ENCODE measurements at regions not wholly inside any gene's neighbourhood (a gene's known extent, or its start where the extent isn't known, plus 50 kb on each side); places are given as distances from the start of the nearest gene placed in this dataset.
"Not testable (repeated sequence)": the region's sequence is repeated elsewhere in the genome, so short reads cannot be mapped to it uniquely, and the experiment has no call there.

GRCh38 chr1:69082312-69082711, 485.4 kb upstream of the LRRC7 start:
- Histone ChIP-seq H4K20me1 (ENCODE audit: insufficient read depth) (no peaks in the 10 kb centered on the region), H3K27me3 (replicated peaks; ENCODE audit: insufficient read depth) (no peaks in the 10 kb centered on the region), H3K4me2 (ENCODE audit: unreplicated experiment) (no peak overlapping the region), H3K9me2 (ENCODE audit: insufficient read depth) (no peaks in the 10 kb centered on the region), H3K27ac (no peak overlapping the region), H3K4me3 (no peak overlapping the region), H3K36me3 (ENCODE audit: low read depth) (no peaks in the 10 kb centered on the region), H3K4me1 (ENCODE audit: insufficient read depth) (no peaks in the 10 kb centered on the region), H3K79me2 (ENCODE audit: insufficient read depth) (no peaks in the 10 kb centered on the region), H3K9ac (no peak overlapping the region), H3F3A (ENCODE audit: insufficient read depth) (no peaks in the 10 kb centered on the region), H2AFZ (no peak overlapping the region), H3K9me3 (ENCODE audit: low read depth) (no peaks in the 10 kb centered on the region)
- DNase-seq = no peak
- WGBS, 2 experiments (ENCODE audit: low coverage in 1 of 2, low lambda C conversion rate in 2 of 2, missing lambda C conversion rate in 2 of 2) = 14 to 15% methylated on average over 4 of the region's 4 CpGs
- TF ChIP-seq EZH2 (IDR thresholded peaks at IDR 0.05; ENCODE audit: insufficient read depth, poor library complexity, severe bottlenecking) (no peak), EZH2phosphoT487 (IDR thresholded peaks at IDR 0.05; ENCODE audit: insufficient read depth, low read depth) (no peak)
- in situ Hi-C loops (cut with MboI) = no loop called here

- DNase-seq = no peak
- no peak for TF ChIP-seq EZH2 (IDR thresholded peaks at IDR 0.05; ENCODE audit: insufficient read depth, poor library complexity, severe bottlenecking)
- no peak for TF ChIP-seq EZH2phosphoT487 (IDR thresholded peaks at IDR 0.05; ENCODE audit: insufficient read depth, low read depth)
- Histone ChIP-seq H3K9ac (no peak overlapping the region), H2AFZ (no peak overlapping the region), H4K20me1 (ENCODE audit: insufficient read depth) (no peaks in the 10 kb centered on the region), H3K27ac (no peak overlapping the region), H3K4me1 (ENCODE audit: insufficient read depth) (no peaks in the 10 kb centered on the region), H3K9me2 (ENCODE audit: insufficient read depth) (no peaks in the 10 kb centered on the region), H3K4me2 (ENCODE audit: unreplicated experiment) (no peak overlapping the region), H3K79me2 (ENCODE audit: insufficient read depth) (no peaks in the 10 kb centered on the region), H3K27me3 (replicated peaks; ENCODE audit: insufficient read depth) (no peaks in the 10 kb centered on the region), H3K4me3 (no peak overlapping the region), H3F3A (ENCODE audit: insufficient read depth) (no peaks in the 10 kb centered on the region), H3K9me3 (ENCODE audit: low read depth) (no peaks in the 10 kb centered on the region), H3K36me3 (ENCODE audit: low read depth) (no peaks in the 10 kb centered on the region)
- in situ Hi-C loops (cut with MboI) = no loop called here
Observed at GRCh38 chr1:69086148-69086547, 481.6 kb upstream of the LRRC7 start.

- no peaks in the 10 kb centered on the region for H4K20me1 ChIP-seq (ENCODE audit: insufficient read depth)
- no peaks in the 10 kb centered on the region for H3K4me1 ChIP-seq (ENCODE audit: insufficient read depth)
- no peak for TF ChIP-seq EZH2 (IDR thresholded peaks at IDR 0.05; ENCODE audit: insufficient read depth, poor library complexity, severe bottlenecking)
- TF ChIP-seq EZH2phosphoT487 (IDR thresholded peaks at IDR 0.05; ENCODE audit: insufficient read depth, low read depth) = no peak
- DNase-seq = no peak
- H3K79me2 ChIP-seq (ENCODE audit: insufficient read depth) = no peaks in the 10 kb centered on the region
- in situ Hi-C loops (cut with MboI) = no loop called here
- no peaks in the 10 kb centered on the region for H3K9me2 ChIP-seq (ENCODE audit: insufficient read depth)
- no peak overlapping the region for H2AFZ ChIP-seq
- no peaks in the 10 kb centered on the region for H3F3A ChIP-seq (ENCODE audit: insufficient read depth)
- H3K4me3 ChIP-seq = no peak overlapping the region
- no peaks in the 10 kb centered on the region for H3K27me3 ChIP-seq (replicated peaks; ENCODE audit: insufficient read depth)
- H3K4me2 ChIP-seq (ENCODE audit: unreplicated experiment) = no peak overlapping the region
- no peaks in the 10 kb centered on the region for H3K9me3 ChIP-seq (ENCODE audit: low read depth)
- no peaks in the 10 kb centered on the region for H3K36me3 ChIP-seq (ENCODE audit: low read depth)
- H3K27ac ChIP-seq = no peak overlapping the region
- 46 to 64% methylated on average over 1 of the region's 1 CpG for WGBS, 2 experiments (ENCODE audit: low coverage in 1 of 2, low lambda C conversion rate in 2 of 2, missing lambda C conversion rate in 2 of 2)
- no peak overlapping the region for H3K9ac ChIP-seq
Observed at GRCh38 chr1:69088571-69088970, 479.2 kb upstream of the LRRC7 start.

DNA sequence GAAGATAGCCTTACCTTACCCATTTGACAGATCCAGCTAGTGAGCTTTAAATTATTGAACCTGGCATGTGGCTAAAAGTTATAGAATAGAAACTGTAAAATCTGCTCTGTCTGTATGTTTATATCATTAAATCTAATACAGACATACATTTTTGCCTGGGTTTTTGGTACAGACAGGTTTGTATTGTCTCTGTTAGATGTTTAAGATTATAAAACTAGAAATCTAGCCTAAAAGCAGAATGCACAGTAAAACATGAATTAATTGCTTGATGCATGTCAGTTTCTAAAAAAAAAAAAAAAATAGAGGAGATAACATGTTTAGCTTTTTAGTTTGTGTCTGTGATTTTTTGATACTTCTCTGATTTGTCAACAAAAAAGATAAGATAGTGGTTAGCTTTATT, 477.6 kb upstream of the LRRC7 start:
- Histone ChIP-seq H3K27ac (no peak overlapping the region), H3F3A (ENCODE audit: insufficient read depth) (no peaks in the 10 kb centered on the region), H3K9me3 (ENCODE audit: low read depth) (no peaks in the 10 kb centered on the region), H3K36me3 (ENCODE audit: low read depth) (no peaks in the 10 kb centered on the region), H3K9ac (no peak overlapping the region), H3K4me3 (no peak overlapping the region), H3K4me1 (ENCODE audit: insufficient read depth) (no peaks in the 10 kb centered on the region), H3K27me3 (replicated peaks; ENCODE audit: insufficient read depth) (no peaks in the 10 kb centered on the region), H2AFZ (no peak overlapping the region), H3K4me2 (ENCODE audit: unreplicated experiment) (no peak overlapping the region), H3K9me2 (ENCODE audit: insufficient read depth) (no peaks in the 10 kb centered on the region), H4K20me1 (ENCODE audit: insufficient read depth) (no peaks in the 10 kb centered on the region), H3K79me2 (ENCODE audit: insufficient read depth) (no peaks in the 10 kb centered on the region)
- no peak for DNase-seq
- no peak for TF ChIP-seq EZH2phosphoT487 (IDR thresholded peaks at IDR 0.05; ENCODE audit: insufficient read depth, low read depth)
- no peak for TF ChIP-seq EZH2 (IDR thresholded peaks at IDR 0.05; ENCODE audit: insufficient read depth, poor library complexity, severe bottlenecking)
- in situ Hi-C loops (cut with MboI) = no loop called here

DNA sequence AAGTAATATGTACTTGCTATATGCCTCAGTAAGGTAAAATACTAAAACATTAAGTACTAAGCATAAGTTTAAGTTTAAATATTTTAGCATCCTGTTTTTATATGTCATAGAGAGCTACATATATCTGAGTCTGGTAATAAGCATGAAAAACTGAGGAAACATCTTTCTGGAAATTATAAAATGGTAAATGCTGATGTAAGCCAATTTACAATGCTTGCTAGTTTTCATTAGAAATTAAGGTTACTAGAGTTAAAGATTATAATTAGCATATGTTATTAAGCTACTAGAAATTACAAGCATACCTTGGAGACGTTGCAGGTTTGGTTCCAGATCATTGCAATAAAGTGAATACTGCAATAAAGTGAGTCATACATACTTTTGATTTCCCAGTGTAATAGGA, 477.0 kb upstream of the LRRC7 start:
- no peaks in the 10 kb centered on the region for H3F3A ChIP-seq (ENCODE audit: insufficient read depth)
- H3K9me2 ChIP-seq (ENCODE audit: insufficient read depth) = no peaks in the 10 kb centered on the region
- no peak for DNase-seq
- H3K36me3 ChIP-seq (ENCODE audit: low read depth) = no peaks in the 10 kb centered on the region
- H3K4me2 ChIP-seq (ENCODE audit: unreplicated experiment) = no peak overlapping the region
- H3K79me2 ChIP-seq (ENCODE audit: insufficient read depth) = no peaks in the 10 kb centered on the region
- no peaks in the 10 kb centered on the region for H3K4me1 ChIP-seq (ENCODE audit: insufficient read depth)
- H3K27me3 ChIP-seq (replicated peaks; ENCODE audit: insufficient read depth) = no peaks in the 10 kb centered on the region
- no peaks in the 10 kb centered on the region for H4K20me1 ChIP-seq (ENCODE audit: insufficient read depth)
- 10 to 12% methylated on average over 1 of the region's 1 CpG for WGBS, 2 experiments (ENCODE audit: low coverage in 1 of 2, low lambda C conversion rate in 2 of 2, missing lambda C conversion rate in 2 of 2)
- H3K4me3 ChIP-seq = no peak overlapping the region
- H3K9me3 ChIP-seq (ENCODE audit: low read depth) = no peaks in the 10 kb centered on the region
- H3K9ac ChIP-seq = no peak overlapping the region
- in situ Hi-C loops (cut with MboI) = no loop called here
- no peak for TF ChIP-seq EZH2 (IDR thresholded peaks at IDR 0.05; ENCODE audit: insufficient read depth, poor library complexity, severe bottlenecking)
- H3K27ac ChIP-seq = no peak overlapping the region
- no peak overlapping the region for H2AFZ ChIP-seq

DNA sequence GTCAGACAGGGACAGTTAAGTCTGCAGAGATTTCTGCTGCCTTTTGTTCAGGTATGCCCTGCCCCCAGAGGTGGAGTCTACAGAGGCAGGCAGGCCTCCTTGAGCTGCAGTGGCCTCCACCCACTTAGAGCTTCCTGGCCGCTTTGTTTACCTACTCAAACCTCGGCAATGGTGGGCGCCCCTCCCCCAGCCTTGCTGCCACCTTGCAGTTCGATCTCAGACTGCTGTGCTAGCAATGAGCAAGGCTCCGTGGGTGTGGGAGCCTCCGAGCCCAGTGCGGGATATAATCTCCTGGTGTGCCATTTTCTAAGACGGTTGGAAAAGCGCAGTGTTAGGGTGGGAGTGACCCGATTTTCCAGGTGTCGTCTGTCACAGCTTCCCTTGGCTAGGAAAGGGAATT, 465.7 kb upstream of the LRRC7 start:
- 46 to 52% methylated on average over 9 to 11 of the region's 11 CpGs for WGBS, 2 experiments (ENCODE audit: low coverage in 1 of 2, low lambda C conversion rate in 2 of 2, missing lambda C conversion rate in 2 of 2)
- H3K4me1 ChIP-seq (ENCODE audit: insufficient read depth); H3K27ac ChIP-seq; DNase-seq; H3K9me3 ChIP-seq (ENCODE audit: low read depth); H3K79me2 ChIP-seq (ENCODE audit: insufficient read depth); in situ Hi-C loops (cut with MboI); H3K4me3 ChIP-seq; H3K27me3 ChIP-seq (replicated peaks; ENCODE audit: insufficient read depth); H3K9me2 ChIP-seq (ENCODE audit: insufficient read depth); H2AFZ ChIP-seq; H3K36me3 ChIP-seq (ENCODE audit: low read depth); H3K9ac ChIP-seq; H3F3A ChIP-seq (ENCODE audit: insufficient read depth); H3K4me2 ChIP-seq (ENCODE audit: unreplicated experiment); H4K20me1 ChIP-seq (ENCODE audit: insufficient read depth): not testable (repeated sequence)

Data from GM23248 (cell line).